ENCODE measurements at regions not wholly inside any gene's neighbourhood (a gene's known extent, or its start where the extent isn't known, plus 50 kb on each side); places are given as distances from the start of the nearest gene placed in this dataset.

GRCh38 chr1:60913039-60913438 is 169.3 kb upstream of the NFIA start:
- TF ChIP-seq CTCF (IDR thresholded peaks at IDR 0.05): no peak
- no peak for TF ChIP-seq ZFX (IDR thresholded peaks at IDR 0.05; ENCODE audit: borderline replicate concordance)
- no peak overlapping the region for H3K27ac ChIP-seq

GRCh38 chr1:60911966-60912697 is 170.2 kb upstream of the NFIA start:
- H3K27ac ChIP-seq: no peak overlapping the region

GRCh38 chr1:60908159-60908558 is 174.2 kb upstream of the NFIA start:
- no peak overlapping the region for H3K27ac ChIP-seq
- no peak for TF ChIP-seq CTCF (IDR thresholded peaks at IDR 0.05)
- no peak for TF ChIP-seq ZFX (IDR thresholded peaks at IDR 0.05; ENCODE audit: borderline replicate concordance)

More at GRCh38 chr1:60911966-60912697, 170.2 kb upstream of the NFIA start:
- TF ChIP-seq ZFX (IDR thresholded peaks at IDR 0.05; ENCODE audit: borderline replicate concordance) (no peak), CTCF (IDR thresholded peaks at IDR 0.05) (no peak)

GRCh38 chr1:60906526-60906925 is 175.8 kb upstream of the NFIA start:
- H3K27ac ChIP-seq: no peak overlapping the region
- TF ChIP-seq ZFX (IDR thresholded peaks at IDR 0.05; ENCODE audit: borderline replicate concordance): no peak
- no peak for TF ChIP-seq CTCF (IDR thresholded peaks at IDR 0.05)

GRCh38 chr1:60906039-60906438 is 176.3 kb upstream of the NFIA start:
- no peak overlapping the region for H3K27ac ChIP-seq
- TF ChIP-seq ZFX (IDR thresholded peaks at IDR 0.05; ENCODE audit: borderline replicate concordance) (no peak), CTCF (IDR thresholded peaks at IDR 0.05) (no peak)

GRCh38 chr1:60904099-60904851 is 178.1 kb upstream of the NFIA start:
- H3K27ac ChIP-seq: no peak overlapping the region
- no peak for TF ChIP-seq ZFX (IDR thresholded peaks at IDR 0.05; ENCODE audit: borderline replicate concordance)
- no peak for TF ChIP-seq CTCF (IDR thresholded peaks at IDR 0.05)

- H3K27ac ChIP-seq: no peak overlapping the region
- no peak for TF ChIP-seq CTCF (IDR thresholded peaks at IDR 0.05)
- TF ChIP-seq ZFX (IDR thresholded peaks at IDR 0.05; ENCODE audit: borderline replicate concordance): no peak
Observed at GRCh38 chr1:60903591-60903990, 178.8 kb upstream of the NFIA start.
